DMS53 (cell line): ENCODE measurements at regions not wholly inside any gene's neighbourhood (a gene's known extent, or its start where the extent isn't known, plus 50 kb on each side); places are given as distances from the start of the nearest gene placed in this dataset.
"Not testable (repeated sequence)": the region's sequence is repeated elsewhere in the genome, so short reads cannot be mapped to it uniquely, and the experiment has no call there.

Source experiments
- DNase-seq: peaks from one replicate; lab custom pipeline; 2025; lab: John Stamatoyannopoulos, UW

DNA sequence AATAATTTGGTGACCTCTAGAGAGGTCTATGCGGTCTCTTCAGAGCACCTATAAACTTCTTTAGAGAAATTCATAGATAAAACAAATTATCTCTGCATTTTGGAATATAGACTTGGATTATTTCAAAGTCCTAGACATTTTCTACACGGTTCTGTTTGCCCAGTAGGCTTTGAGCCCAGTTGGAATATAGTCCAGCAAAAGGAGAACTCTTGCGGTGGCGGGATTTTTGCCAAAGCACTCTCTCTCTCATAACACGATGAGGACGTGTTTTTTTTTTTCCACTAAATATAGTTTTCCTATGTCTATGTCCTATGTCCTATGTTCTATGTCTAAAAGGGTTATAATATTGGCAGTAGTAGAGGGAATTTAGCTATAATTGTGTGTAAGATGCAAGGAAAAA lies 164.9 kb upstream of the AGR3 start:
- DNase-seq, result no peak

DNA sequence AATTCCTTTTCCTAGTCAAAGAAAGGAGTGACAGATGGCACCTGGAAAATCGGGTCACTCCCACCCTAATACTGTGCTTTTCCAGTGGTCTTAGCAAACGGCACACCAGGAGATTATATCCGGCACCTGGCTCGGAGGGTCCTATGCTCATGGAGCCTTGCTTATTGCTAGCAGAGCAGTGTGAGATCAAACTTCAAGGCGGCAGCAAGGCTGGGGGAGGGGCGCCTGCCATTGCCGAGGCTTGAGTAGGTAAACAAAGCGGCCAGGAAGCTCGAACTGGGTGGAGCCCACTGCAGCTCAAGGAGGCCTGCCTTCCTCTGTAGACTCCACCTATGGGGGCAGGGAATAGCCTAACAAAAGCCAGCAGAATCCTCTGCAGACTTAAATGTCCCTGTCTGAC lies 171.4 kb upstream of the AGR3 start:
- not testable (repeated sequence) for DNase-seq

DNA sequence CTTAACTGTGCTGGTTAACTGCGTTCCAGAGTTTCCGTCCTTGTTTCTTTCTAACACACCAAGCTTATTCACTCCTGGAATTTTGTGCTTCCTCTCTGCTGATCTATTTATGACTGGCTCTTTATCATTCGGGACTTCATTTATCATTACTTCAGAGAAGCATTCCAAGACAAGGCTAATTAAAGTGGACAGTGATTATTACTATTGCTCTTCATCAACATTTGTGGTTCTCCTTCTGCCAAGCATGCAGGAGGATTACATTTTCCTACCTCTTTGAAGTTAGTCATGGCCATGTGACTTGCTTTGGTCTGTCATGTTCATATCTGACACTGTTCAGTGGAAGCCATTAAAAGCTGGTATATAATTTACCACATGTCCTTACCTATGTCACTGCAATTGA lies 172.4 kb upstream of the AGR3 start:
- DNase-seq, result peak; percentile 14

DNA sequence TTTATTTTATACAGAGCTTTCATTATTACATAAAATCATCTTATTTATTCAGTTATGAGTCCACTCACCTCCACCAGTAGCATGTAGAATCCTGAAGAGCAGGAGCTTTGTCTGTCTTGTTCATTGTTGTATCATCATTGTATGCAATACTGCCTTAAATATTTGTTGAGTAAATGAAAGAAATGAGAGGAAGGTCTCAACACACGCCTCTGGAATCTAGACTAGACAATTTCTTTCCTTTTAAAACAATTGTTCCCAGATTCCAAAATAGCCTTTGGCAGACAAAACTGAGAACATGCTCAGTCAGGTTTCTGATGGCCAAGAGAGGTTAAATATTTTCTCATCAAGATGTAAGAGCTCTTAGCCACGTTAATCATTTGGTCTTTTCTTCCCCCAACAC lies 173.1 kb upstream of the AGR3 start:
- no peak for DNase-seq

DNA sequence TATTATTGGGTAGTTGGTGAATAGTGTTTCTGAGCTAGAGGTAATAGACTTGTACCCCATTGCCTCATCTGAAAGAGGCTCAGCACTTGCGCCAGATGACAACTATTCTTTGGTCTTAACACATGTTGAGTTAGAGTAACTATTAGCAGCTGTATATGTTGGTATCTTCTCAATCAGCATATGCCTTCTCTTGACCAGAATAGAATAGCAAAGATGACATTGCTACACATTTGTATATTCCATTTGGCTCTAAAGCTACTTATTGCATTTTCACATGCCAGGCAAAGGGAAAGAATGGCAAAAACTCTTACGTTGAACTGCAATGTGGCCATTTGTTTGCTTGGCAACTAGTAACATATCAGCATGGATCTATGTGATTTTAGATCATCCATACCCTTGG lies 173.8 kb upstream of the AGR3 start:
- no peak for DNase-seq

DNA sequence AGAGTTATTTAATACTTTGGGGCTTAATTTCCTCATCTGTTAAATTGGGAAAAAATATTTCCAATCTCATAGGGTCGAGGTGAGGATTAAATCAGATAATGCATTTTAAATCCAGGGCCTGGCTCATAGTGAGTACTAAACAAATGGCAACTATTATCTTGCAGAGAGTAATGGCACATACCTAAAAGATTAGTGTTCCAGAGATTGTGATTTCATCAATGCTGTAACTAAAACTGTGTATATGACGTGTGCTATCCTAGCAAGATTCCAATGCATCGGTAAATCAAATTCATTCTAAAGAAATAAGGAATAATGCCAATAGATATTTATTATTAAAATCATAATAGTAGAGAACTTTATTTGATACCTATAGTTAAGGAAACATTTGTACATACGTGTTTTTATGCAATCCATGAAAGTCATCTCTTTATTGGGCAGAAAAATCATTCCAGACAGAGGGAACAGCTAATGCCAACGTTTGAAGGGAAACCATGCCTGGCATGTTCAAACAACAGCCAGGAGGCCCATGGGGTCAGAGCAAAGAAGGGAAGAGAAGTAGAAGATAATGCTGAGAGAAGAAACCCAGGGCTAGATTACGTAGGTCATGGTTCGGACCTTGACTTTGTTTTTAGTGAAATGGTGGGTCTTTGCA lies 174.8 kb upstream of the AGR3 start:
- no peak for DNase-seq

DNA sequence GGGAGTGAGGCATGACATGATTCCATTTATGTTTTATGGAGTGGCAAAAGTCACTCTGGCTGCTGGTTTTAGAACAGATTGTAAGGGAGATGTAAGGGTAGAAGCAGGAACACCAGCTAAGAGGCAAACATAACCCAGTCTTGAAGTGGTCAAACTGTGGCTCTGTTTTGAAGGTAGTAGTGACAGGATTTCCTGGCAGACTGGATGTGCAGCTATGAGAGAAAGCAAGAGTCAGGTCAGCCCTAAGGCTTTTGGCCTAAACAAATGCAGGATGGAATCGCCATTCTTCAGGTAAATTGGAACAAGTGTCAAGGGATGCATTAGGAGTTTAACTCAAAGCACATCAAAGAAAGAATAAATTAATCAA lies 175.3 kb upstream of the AGR3 start:
- no peak for DNase-seq

DNA sequence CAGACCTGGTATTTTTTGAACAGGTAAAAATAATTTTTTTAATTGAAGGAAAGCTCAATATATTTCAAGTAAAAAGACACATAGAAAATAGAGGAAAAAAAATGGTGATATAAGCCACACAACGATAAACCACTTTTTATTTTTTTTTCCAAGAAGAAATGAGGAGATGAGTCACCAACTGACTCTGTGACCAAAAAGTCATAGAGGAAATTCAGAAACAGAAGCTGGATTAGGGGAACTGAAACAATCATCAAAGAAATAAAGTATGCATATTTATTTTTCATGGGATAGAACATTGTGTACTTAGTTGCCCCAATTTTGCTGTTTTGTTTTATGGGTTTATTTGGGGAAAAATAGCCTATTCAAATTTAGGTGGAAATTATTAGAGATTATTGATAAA lies 176.8 kb upstream of the AGR3 start:
- peak; percentile 12 for DNase-seq

DNA sequence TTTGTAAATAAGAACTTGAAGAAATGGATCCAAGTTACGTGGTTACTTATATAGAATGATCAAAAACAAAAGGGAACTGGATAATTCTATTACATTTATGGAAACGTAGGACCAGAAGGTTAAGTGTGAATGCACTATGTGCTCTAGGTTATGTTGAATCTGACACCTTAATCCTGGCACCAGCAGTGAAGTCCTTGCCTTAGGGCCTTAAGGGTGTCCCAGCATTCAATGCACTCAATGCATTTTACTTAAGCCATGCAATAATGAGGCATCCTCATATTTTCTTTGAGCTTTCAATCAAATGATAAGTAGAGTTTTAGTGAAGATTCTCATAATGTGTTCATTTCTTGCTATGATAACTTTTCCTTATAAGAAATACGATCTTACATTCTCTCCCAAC lies 178.3 kb upstream of the AGR3 start:
- DNase-seq, result no peak

DNA sequence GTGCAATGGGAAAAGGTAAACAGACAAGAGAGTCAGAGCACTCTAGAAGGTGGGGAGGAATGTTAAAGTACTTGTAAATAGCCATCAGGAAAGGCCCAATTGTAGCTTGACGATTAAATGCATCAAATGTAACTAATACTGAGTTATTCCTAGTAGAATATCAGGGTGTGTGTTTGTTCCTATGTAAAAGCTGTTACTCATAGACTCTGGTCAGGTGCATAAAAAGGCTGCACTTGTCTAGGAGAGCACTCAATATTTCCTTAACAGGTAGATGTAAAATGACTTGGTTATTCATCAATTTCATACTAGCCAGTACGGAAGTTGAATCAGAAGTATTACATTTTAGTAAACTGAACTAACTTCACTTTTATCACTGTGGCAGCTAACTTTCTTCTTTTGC lies 179.7 kb upstream of the AGR3 start:
- DNase-seq, result no peak

DNA sequence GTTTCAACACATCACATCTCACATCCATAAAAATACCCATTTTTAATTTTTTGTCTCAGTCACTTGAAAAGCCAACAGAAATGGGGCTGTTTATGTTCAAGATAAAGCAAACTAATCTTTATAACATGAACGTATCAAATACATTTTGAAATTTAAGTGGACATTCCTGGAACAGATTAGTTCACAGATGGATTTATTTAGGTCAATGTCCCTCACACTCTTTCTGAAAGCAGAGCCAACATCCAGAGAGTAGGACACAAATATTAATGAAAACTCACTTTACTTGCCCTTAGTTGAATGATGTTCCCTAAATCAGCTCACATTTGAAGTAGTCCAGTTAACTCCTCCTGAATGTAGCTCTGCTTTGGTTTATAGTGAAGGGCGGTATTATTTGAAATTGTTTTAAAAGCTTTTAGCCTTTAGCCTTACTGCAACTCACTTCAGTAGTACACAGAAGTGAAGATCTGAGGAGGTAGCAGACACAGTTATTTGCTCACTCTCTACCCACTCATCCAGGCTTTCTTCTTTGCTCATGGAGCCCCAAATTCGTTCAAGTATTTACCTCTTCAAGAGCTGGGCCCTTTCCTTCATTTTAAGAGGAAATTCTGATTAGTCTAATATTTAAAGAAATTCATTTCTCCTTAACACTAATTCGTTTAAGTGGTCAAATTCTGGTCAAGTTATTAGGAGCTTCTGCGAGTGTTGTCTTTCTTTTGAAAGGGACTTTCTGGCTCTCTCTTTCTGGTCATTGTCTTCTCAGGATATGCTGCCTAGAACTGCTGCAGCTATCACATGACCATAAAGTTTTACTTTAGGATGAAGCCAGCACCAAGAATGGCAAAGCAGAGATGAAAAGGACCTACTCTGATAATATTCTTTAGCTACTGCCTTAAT lies 180.6 kb upstream of the AGR3 start:
- no peak for DNase-seq

DNA sequence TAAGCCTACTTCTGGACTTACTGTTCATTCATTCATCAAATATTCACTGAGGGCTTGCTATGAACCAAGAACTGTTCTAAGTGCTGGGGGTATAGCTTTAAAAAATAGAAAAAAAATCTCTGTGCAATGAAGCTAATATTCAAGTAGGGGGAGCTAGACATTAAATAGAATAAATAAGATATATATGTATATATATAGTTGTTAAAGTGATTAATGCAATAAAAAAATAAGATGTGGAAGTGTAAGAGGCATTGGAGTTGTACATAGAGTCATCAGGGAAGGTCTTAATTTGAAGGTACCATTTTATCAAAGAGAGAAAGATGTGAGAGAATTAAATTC lies 181.2 kb upstream of the AGR3 start:
- DNase-seq, result peak; percentile 48

DNA sequence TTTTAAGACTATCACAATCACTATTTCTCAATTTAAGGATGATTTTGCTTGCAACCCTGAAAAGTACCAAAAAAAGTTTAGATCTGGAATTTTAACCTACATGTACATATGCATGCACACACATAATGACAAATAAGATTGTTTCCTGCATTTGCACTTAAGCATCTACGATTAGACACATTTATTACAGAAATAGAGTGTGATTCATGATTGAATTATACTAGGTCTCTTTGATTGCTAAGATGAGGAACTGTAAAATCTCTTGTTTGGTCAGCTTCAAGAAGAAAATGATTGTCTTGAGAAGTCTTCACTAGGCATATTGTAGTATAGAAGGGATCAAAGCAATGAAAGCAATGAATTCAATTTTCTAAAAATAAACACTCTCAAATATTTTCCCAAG lies 185.9 kb upstream of the AGR3 start:
- no peak for DNase-seq

DNA sequence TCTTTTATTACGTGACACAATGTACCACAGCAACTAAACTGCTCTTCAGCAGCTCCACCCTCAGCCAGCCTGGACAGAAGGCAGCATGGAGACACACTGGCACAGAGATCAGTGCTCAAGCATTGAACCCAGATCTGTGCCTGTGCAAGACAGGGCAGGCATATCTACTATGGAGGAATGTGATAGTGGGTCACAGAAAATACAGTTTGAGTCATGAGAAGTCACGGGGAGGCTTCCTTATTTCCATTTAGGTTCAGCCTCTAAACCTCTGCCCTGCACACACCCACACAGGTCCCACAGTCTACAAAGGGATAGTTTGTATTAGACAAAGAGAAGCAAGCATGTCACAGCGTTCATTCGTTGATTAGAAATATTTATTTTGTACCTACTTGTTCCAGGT lies 187.4 kb upstream of the AGR3 start:
- no peak for DNase-seq

DNA sequence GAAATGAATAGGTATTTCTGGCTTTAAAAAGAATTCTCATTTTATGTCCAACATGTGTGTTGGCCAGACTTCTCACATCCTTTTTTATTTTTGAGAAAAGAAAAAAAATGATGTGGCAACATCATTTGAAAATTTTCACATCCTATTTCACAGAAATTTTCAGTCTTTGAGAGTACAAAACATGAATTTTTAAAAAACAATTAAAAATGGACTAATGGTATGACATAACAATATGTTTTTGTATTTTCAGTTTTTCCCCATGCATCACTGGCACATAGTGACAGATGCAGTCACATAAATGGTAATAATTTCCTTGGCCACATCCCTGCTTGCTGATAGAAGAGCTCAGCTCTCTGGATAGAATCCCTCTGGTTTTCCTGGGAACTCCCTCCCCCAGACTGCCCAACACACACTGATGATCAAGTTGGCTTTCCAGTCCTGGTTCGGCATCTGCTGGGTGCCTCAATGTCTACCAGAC lies 188.5 kb upstream of the AGR3 start:
- no peak for DNase-seq

DNA sequence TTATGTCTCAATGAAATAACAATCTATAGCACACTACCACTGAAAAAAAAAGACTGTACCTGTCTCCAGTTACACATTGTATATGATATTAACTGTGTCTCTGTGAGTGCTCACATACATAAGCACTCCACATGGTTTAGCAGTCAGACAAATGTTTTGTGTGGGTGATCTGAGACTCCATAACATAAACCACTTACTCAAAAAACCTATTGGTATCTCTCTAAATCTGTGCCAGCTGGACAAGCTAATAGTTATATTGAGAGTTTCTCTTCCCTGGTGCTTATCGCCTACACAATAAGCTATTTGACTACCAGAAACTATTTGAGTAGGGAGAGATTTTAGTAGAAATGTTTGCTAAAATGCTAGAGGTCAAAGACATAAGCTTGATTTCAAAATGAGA lies 190.1 kb upstream of the AGR3 start:
- DNase-seq, result no peak

DNA sequence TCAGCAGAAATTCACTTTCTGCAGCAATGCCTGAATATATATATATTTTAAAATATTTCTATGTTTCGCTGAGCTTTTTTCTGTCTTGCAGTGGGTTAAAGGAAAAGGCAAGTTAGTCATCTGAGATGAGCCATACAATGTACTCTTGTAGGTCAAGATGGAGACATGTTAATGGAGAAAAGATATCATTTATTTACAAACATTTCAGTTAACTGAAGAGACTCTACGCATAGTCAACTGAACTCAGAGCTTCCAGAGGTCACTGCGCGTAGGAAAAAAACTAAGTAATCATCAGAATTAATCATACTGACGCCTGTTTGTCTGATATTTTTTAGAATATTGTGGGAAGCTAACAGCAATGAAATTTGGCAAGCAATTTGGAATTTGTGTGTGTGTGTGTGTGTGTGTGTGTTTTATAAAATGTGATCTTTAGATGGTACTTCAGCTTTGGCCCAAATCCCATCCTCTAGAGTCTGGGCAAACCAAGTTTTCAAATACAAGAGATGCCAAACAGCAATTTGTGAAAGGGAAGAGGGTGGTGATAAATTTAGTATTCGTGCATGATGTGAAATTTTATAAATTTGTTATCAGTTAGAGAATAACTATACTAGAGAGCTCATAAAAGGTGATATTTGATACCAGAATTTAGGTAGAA lies 193.9 kb upstream of the AGR3 start:
- no peak for DNase-seq

DNA sequence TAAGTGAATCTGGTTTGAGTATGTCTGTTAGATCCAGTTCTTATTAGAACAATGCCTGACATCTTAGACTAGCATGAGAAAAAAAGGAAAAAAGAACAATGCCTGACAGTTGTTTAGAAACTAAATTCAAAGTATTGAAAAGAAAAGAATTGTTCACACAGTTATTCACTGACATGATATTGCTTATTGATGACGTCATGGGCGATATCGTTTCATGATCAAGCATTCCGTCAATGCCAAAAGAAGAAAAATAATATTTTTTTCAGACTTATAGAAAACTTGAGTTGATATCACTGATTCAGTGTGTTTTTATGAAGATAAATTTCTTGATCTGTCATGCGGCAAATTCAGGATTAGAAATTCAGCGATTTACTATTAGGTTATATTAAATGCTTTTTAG lies 196.5 kb upstream of the AGR3 start:
- no peak for DNase-seq

DNA sequence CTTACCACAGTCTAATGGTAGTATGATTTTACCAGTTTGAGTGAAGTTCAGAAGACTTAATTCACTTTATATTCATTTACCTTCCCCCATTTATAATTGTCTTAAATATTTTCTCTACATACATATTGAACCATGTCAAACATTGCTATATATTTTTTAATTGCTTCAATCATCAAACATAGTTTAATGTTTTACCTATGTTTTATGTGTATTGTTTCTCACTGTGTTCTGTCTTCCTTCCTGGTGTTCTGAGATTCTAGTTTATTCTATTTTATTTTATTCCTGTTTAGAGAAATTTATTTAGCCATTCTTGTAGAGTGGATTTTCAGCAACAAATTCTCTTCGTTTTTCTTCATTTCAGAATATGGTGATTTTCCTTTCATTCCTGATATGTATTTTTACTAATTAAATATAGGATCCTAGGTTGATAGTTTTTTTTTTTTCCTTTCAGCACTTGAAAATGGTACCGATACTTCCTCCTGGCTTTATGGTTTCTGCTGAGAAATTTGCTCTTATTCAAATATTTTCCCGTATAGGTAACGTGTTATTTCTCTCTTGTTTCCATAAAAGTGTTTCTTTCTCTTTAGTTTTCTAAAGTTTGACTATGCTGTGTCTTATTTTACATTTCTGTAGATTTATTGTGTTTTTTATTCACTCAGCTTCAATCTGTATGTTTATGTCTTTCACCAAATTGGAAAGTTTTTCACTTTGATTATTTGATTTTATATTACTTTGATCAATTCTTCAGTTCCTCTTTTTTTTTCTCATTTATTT lies 201.8 kb upstream of the AGR3 start:
- peak; percentile 57 for DNase-seq

DNA sequence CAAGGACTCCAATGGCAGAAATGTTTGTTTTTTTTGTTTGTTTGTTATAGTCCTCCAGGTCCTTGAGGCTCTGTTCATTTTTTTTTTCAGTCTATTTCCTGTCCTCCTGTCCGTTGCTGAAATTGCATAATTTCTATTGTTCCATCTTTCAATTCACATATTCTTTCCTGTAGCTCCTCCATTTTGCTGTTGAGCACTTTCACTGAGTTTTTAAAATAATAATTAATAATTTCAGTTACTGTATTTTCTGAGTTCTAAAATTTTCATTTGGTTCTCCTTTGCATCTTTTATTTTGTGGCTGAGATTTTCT lies 202.3 kb upstream of the AGR3 start:
- peak; percentile 90 for DNase-seq

DNA sequence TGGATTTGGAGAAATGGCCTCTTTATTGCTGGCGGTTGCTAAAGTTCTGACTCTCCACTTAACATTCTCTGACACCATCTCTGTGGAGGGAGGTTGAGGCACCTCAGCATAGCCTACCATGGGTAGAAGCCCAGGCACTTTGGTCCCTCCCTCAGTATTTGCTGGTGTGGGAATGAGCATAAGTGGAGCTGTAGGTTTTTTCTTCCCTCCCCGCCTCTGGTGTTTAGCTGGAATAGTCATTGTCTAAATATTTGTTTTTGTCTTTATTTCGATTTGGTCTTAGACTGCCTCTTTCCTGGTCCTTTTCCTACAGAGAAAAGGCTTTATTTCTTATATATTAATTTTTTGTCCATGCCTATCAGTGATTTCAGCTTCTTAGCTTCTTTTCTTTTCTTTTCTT lies 203.4 kb upstream of the AGR3 start:
- peak; percentile 92 for DNase-seq

DNA sequence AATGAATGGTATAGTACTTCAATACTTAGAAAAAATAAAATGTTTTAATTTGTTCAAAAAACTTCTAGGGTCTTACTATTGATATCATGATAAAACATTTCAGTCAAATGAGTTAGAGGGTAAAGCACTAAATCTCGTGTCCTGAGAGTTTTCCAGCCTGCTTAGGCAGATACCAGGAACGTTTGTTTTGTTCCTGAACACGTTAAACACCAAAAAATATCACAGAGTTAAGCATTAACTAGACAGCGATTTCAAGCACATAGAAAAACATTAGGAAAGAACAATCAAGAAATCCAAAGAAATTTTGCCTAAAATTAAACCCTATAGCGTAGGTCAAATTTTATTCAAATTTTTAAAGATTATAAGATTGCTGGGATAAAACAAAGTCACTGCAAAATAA lies 204.6 kb upstream of the AGR3 start:
- peak; percentile 77 for DNase-seq

DNA sequence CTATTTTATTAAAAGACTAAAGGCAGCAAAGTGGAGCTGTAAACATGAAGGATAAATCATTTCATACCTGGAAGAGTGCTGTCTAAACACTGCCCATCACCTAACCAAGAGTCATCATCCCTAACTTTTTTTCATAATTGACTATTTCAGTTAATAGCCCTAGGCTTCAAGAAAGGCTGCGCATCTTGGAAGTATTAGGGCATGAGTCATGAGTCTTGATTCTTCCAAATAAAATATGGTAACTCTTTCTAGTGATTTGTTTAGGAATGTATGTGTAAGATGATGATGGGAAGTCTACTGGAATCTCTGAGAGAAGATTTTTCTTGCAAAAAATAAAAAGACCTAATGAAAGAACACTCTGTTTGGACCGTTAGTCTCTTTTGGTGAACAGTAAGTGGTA lies 207.7 kb upstream of the AHR start:
- no peak for DNase-seq
